ENCODE measurements at regions not wholly inside any gene's neighbourhood (a gene's known extent, or its start where the extent isn't known, plus 50 kb on each side); places are given as distances from the start of the nearest gene placed in this dataset.

DNA sequence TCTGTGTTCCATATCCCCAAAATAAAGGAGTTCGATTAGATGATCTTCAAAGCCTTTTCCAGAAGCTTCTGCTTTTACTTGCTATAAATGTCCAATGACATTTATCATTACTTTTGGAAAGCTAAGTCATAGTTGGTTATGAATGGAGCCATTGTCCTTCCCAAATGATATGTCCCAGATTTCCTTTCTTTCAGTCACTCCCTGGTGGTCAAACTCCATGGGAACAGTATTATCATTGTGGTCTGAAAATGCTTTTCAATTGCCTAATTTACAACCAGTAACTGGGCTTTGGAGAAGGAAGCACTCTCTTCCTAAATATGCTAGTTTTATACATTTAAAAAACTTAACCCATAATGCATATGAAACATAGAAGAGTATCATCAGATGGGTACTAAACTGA is 571.5 kb upstream of the AMOT start:
- H3K4me1 ChIP-seq: no peaks in the 10 kb centered on the region
- peaks cover 0 to 3% of the 10 kb centered on the region in 2 donors for H3K9me3 ChIP-seq
- DNase-seq (no peak), ATAC-seq (no peak)
- intact Hi-C loops (cut with DNase I): no loop called here
- H3K4me3 ChIP-seq: no peak overlapping the region
- no peaks in the 10 kb centered on the region for H3K27me3 ChIP-seq
- no peak overlapping the region for H3K27ac ChIP-seq
- TF ChIP-seq, protein P1, sequence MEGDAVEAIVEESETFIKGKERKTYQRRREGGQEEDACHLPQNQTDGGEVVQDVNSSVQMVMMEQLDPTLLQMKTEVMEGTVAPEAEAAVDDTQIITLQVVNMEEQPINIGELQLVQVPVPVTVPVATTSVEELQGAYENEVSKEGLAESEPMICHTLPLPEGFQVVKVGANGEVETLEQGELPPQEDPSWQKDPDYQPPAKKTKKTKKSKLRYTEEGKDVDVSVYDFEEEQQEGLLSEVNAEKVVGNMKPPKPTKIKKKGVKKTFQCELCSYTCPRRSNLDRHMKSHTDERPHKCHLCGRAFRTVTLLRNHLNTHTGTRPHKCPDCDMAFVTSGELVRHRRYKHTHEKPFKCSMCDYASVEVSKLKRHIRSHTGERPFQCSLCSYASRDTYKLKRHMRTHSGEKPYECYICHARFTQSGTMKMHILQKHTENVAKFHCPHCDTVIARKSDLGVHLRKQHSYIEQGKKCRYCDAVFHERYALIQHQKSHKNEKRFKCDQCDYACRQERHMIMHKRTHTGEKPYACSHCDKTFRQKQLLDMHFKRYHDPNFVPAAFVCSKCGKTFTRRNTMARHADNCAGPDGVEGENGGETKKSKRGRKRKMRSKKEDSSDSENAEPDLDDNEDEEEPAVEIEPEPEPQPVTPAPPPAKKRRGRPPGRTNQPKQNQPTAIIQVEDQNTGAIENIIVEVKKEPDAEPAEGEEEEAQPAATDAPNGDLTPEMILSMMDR (IDR thresholded peaks at IDR 0.05): no peak
- no peaks in the 10 kb centered on the region for H3K36me3 ChIP-seq

DNA sequence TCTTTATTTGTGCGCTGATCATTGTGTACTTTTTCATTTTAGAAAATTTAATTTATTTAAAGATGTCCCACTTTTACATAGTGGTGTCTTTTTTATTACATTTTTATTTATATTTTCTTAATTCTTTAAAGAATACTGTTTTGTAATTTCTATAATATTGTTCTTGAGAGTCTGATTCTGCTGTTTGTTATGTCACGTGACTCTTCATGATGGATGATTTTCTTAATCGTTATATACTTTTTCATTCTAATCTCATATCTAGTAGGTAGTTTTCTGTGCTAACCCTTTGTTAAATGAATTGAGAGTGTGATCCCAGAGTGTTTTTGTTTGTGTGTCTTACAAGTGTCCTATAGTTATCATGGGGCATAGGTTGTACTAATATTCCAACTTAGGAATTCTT is 568.2 kb upstream of the AMOT start:
- intact Hi-C loops (cut with DNase I): no loop called here
- Histone ChIP-seq H3K9me3 (no peaks in the 10 kb centered on the region), H3K4me3 (no peak overlapping the region), H3K4me1 (no peaks in the 10 kb centered on the region), H3K27me3 (no peaks in the 10 kb centered on the region), H3K36me3 (no peaks in the 10 kb centered on the region), H3K27ac (no peak overlapping the region)
- DNase-seq: no peak
- no peak for ATAC-seq
- TF ChIP-seq, protein P1 (IDR thresholded peaks at IDR 0.05): no peak

DNA sequence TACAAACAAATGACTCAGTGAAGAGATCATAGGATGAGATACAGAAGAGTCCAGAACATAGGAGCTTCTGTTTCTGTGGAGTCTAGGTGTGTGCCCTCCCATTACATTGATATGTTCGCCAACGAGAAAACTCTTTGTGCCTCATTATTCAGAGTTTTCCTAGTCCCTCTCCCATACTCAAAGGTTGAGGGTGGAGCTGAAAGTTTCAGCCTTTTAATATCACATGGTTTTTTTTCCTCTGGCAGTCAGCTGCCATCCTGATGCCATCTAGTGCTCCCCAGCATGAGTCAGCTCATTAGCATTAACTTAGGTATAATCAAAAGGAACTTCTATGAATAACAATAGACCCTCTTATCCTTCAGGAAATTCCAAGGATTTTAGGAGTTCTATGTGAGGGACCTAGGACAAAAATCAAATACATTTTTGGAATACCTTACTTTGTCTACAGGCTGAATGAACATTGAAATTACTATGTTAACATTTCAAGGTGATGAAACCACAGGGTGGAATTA is 559.6 kb upstream of the AMOT start:
- no peak overlapping the region for H3K4me3 ChIP-seq
- TF ChIP-seq, protein P1 (IDR thresholded peaks at IDR 0.05): no peak
- no peak for ATAC-seq
- H3K27ac ChIP-seq: no peak overlapping the region
- intact Hi-C loops (cut with DNase I): no loop called here
- DNase-seq: no peak
- no peaks in the 10 kb centered on the region for H3K9me3 ChIP-seq
- no peaks in the 10 kb centered on the region for H3K27me3 ChIP-seq
- no peaks in the 10 kb centered on the region for H3K36me3 ChIP-seq
- no peaks in the 10 kb centered on the region for H3K4me1 ChIP-seq

DNA sequence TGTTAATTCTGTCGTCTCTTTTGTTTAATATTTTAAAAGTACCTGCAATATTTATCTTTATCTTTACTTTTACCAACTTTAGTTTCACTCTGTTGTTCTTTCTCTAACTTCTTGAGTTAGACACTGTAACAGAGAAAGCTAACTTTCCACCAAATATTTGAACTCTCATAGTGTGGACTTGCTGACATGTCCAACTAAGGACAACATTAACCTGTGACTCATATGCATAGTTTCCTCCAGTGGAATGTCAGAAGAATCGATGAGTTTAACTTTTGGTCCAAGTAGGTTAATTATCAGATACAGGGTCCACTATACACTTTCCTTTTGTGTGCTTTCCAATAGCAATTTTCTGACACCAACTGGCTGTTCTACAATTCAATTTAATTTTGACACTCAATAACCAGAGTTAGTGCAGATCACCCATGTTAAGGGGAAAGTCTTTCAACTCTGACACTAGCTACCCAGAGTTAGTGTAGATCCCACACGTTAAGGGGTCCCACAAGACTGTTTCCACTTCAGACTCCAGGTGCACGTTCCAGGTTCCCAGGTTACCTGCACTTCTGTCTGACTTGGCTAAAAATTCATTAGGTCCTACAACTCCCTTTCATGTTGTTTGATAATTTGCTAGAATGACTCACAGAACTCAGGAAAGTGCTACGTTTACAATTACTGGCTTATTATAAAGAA is 559.0 kb upstream of the AMOT start:
- no peak overlapping the region for H3K27ac ChIP-seq
- H3K9me3 ChIP-seq: no peaks in the 10 kb centered on the region
- no peaks in the 10 kb centered on the region for H3K36me3 ChIP-seq
- H3K4me1 ChIP-seq: no peaks in the 10 kb centered on the region
- TF ChIP-seq, protein P1 (IDR thresholded peaks at IDR 0.05): no peak
- H3K4me3 ChIP-seq: no peak overlapping the region
- ATAC-seq (no peak), DNase-seq (no peak)
- H3K27me3 ChIP-seq: no peaks in the 10 kb centered on the region
- intact Hi-C loops (cut with DNase I): no loop called here

DNA sequence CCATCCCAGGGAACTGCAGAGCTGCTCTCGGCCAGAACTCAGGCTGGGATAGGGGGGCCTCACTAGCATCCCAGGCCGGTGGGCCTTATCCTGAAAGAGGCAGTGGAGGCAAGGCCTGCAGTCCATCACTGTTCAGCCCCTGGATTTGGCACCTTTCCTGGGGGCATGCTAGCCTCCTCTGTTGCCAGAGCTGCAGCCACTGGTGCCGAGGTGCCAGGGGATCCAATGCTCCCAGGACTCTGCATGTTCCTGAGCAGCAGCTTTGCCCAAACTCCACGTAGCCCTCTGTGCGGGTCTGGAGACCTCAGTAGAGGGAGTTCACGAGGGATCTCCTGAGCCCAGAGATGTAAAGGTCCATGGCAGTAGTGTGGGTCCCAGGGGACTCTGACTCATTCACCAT is 551.7 kb upstream of the AMOT start:
- Histone ChIP-seq H3K4me1 (no peaks in the 10 kb centered on the region), H3K4me3 (no peak overlapping the region), H3K27ac (no peak overlapping the region), H3K36me3 (no peaks in the 10 kb centered on the region), H3K9me3 (peaks cover 0 to 4% of the 10 kb centered on the region in 2 donors), H3K27me3 (no peaks in the 10 kb centered on the region)
- TF ChIP-seq, protein P1 (IDR thresholded peaks at IDR 0.05): no peak
- intact Hi-C loops (cut with DNase I): no loop called here
- ATAC-seq: no peak
- DNase-seq: no peak

Data from left lung (tissue), 4 donors.